A673 (cell line): ENCODE measurements at regions not wholly inside any gene's neighbourhood (a gene's known extent, or its start where the extent isn't known, plus 50 kb on each side); places are given as distances from the start of the nearest gene placed in this dataset.

Experiments used
- BruUV-seq: library from RNA; stranded (reverse); fragments of 400-500 nt; replicated peaks from 2 replicates; lab custom pipeline; 2021; lab: Mats Ljungman, UMichigan
- CTCF ChIA-PET: fragments of 300-600 bp; sonication (Branson Sonifier 250); formaldehyde crosslinking; loops from one replicate; lab custom pipeline; 2022; ENCODE audit warnings: antibody characterized with exemption; lab: Charles Lee
- POLR2A ChIA-PET: fragments of 300-600 bp; sonication (Branson Sonifier 250); formaldehyde crosslinking; loops from one replicate; lab custom pipeline; 2022; ENCODE audit warnings: antibody characterized with exemption; ENCODE audit not compliant: low non-redundant PET; lab: Charles Lee
- DNase-seq: peaks from one replicate; pipeline ENCODE4 v3.0.0-alpha.2; 2015; ENCODE audit warnings: low spot score
- H3K27ac ChIP-seq: fragments of 200-600 bp; sonication (generic); 2 replicates; pipeline ENCODE4 v1.5.1; 2016; ENCODE audit warnings: mixed run types, low read depth, mild to moderate bottlenecking, mixed read lengths, antibody characterized with exemption, low read length; ENCODE audit not compliant: poor library complexity, severe bottlenecking
- H3K27me3 ChIP-seq: fragments of 200-600 bp; sonication (generic); replicated peaks from 2 replicates; pipeline ENCODE4 v1.6.1; 2017; ENCODE audit warnings: mixed run types, low read depth, mild to moderate bottlenecking, mixed read lengths, antibody characterized with exemption, low read length; ENCODE audit not compliant: insufficient read depth, poor library complexity
- H3K36me3 ChIP-seq: fragments of 200-600 bp; sonication (generic); 2 replicates; pipeline ENCODE4 v1.6.1; 2016; ENCODE audit warnings: mixed run types, mild to moderate bottlenecking, mixed read lengths, antibody characterized with exemption, low read length; ENCODE audit not compliant: insufficient read depth, poor library complexity, severe bottlenecking
- H3K4me1 ChIP-seq: fragments of 200-600 bp; sonication (generic); 2 replicates; pipeline ENCODE4 v1.6.1; 2017; ENCODE audit warnings: mixed run types, mild to moderate bottlenecking, mixed read lengths, antibody characterized with exemption, low read length; ENCODE audit not compliant: insufficient read depth, poor library complexity, severe bottlenecking
- H3K4me3 ChIP-seq: fragments of 200-600 bp; sonication (generic); 2 replicates; pipeline ENCODE4 v1.5.1; 2016; ENCODE audit warnings: low read depth, mixed run types, mild to moderate bottlenecking, mixed read lengths, low read length; ENCODE audit not compliant: poor library complexity, severe bottlenecking
- H3K9me3 ChIP-seq: fragments of 200-600 bp; sonication (generic); 2 replicates; pipeline ENCODE4 v1.6.1; 2016; ENCODE audit warnings: mixed run types, low read depth, mild to moderate bottlenecking, mixed read lengths, antibody characterized with exemption, low read length; ENCODE audit not compliant: poor library complexity, severe bottlenecking
- CTCF ChIP-seq: fragments of 300-800, 200-600 bp; sonication (generic); conservative IDR thresholded peaks from 2 replicates; pipeline ENCODE4 v1.5.1; 2017; ENCODE audit warnings: low read depth, mild to moderate bottlenecking, antibody characterized with exemption, low read length, moderate library complexity, mixed read lengths
- EZH2 ChIP-seq: fragments of 200-600 bp; sonication (generic); IDR thresholded peaks from 2 replicates; pipeline ENCODE4 v1.6.1; 2017; ENCODE audit warnings: borderline replicate concordance, low read depth, mild to moderate bottlenecking, mixed read lengths, antibody characterized with exemption, low read length; ENCODE audit not compliant: poor library complexity, severe bottlenecking
- intact Hi-C: fragments of 100-400 bp; cut with micrococcal nuclease; formaldehyde crosslinking; loops from one replicate; pipeline ENCODE4 v1.10.0; 2022; ENCODE audit not compliant: unreplicated experiment

- no peak overlapping the region for H3K27ac ChIP-seq
- H3K9me3 ChIP-seq, result no peaks in the 10 kb centered on the region
- DNase-seq, result no peak
- H3K27me3 ChIP-seq, result no peaks in the 10 kb centered on the region
- H3K4me1 ChIP-seq, result peaks cover 23% of the 10 kb centered on the region
- intact Hi-C loops, result no loop called here
- H3K36me3 ChIP-seq, result no peaks in the 10 kb centered on the region
- BruUV-seq, result no TSS peak
- no peak for TF ChIP-seq CTCF
- no peak for TF ChIP-seq EZH2
- POLR2A ChIA-PET, result no interaction called here
- H3K4me3 ChIP-seq, result no peak overlapping the region
- CTCF ChIA-PET, result no interaction called here
Measured at GRCh38 chr11:112457532-112457931, 196.9 kb upstream of the PLET1 start.

GRCh38 chr11:112459001-112459400, 198.3 kb upstream of the PLET1 start:
- Histone ChIP-seq H3K27me3 (no peaks in the 10 kb centered on the region), H3K9me3 (no peaks in the 10 kb centered on the region), H3K4me1 (peaks cover 14% of the 10 kb centered on the region), H3K4me3 (peak overlapping the region; percentile 28), H3K27ac (no peak overlapping the region), H3K36me3 (no peaks in the 10 kb centered on the region)
- no peak for TF ChIP-seq EZH2
- no peak for TF ChIP-seq CTCF
- POLR2A ChIA-PET, result no interaction called here
- no TSS peak for BruUV-seq
- intact Hi-C loops, result no loop called here
- CTCF ChIA-PET, result no interaction called here
- DNase-seq, result peak; percentile 37

- H3K9me3 ChIP-seq, result no peaks in the 10 kb centered on the region
- H3K27me3 ChIP-seq, result no peaks in the 10 kb centered on the region
- no TSS peak for BruUV-seq
- H3K36me3 ChIP-seq, result no peaks in the 10 kb centered on the region
- no peak overlapping the region for H3K27ac ChIP-seq
- intact Hi-C loops, result no loop called here
- no peak for DNase-seq
- CTCF ChIA-PET, result no interaction called here
- peaks cover 14% of the 10 kb centered on the region for H3K4me1 ChIP-seq
- no peak overlapping the region for H3K4me3 ChIP-seq
- POLR2A ChIA-PET, result no interaction called here
- TF ChIP-seq CTCF, result no peak
- TF ChIP-seq EZH2, result no peak
Measured at GRCh38 chr11:112460141-112460540, 199.5 kb upstream of the PLET1 start.
